HG03457 (cell line): ENCODE measurements at regions not wholly inside any gene's neighbourhood (a gene's known extent, or its start where the extent isn't known, plus 50 kb on each side); places are given as distances from the start of the nearest gene placed in this dataset.
"Not testable (repeated sequence)": the region's sequence is repeated elsewhere in the genome, so short reads cannot be mapped to it uniquely, and the experiment has no call there.

Experiments
- ATAC-seq: cut with Tn5 transposase; IDR thresholded peaks from one replicate; pipeline ENCODE4 v1.9.1; 2021; ENCODE audit warnings: moderate number of reproducible peaks; ENCODE audit not compliant: unreplicated experiment

- no peak for ATAC-seq
Measured at GRCh38 chr13:82294226-82294625, 1588.0 kb downstream of the SLITRK1 start.

- ATAC-seq = no peak
Measured at GRCh38 chr13:82292334-82292733, 1589.9 kb downstream of the SLITRK1 start.

- ATAC-seq = no peak
Measured at GRCh38 chr13:82291852-82292251, 1590.4 kb downstream of the SLITRK1 start.

- ATAC-seq = no peak
Measured at GRCh38 chr13:82275644-82276043, 1606.6 kb downstream of the SLITRK1 start.

- no peak for ATAC-seq
Measured at GRCh38 chr13:82259284-82259683, 1623.0 kb downstream of the SLITRK1 start.

GRCh38 chr13:82257790-82258507, 1624.3 kb downstream of the SLITRK1 start:
- ATAC-seq = no peak

GRCh38 chr13:82248762-82249161, 1633.5 kb downstream of the SLITRK1 start:
- ATAC-seq = no peak

GRCh38 chr13:82245860-82246259, 1636.4 kb downstream of the SLITRK1 start:
- no peak for ATAC-seq

- ATAC-seq = no peak
Measured at GRCh38 chr13:82224806-82225205, 1657.5 kb downstream of the SLITRK1 start.

GRCh38 chr13:82221621-82222020, 1660.7 kb downstream of the SLITRK1 start:
- ATAC-seq = no peak

GRCh38 chr13:82220641-82221040, 1661.6 kb downstream of the SLITRK1 start:
- ATAC-seq = no peak

- no peak for ATAC-seq
Measured at GRCh38 chr13:82216165-82216564, 1666.1 kb downstream of the SLITRK1 start.

GRCh38 chr13:82214341-82214740, 1667.9 kb downstream of the SLITRK1 start:
- ATAC-seq = no peak

- ATAC-seq = no peak
Measured at GRCh38 chr13:82206241-82206640, 1676.0 kb downstream of the SLITRK1 start.

- no peak for ATAC-seq
Measured at GRCh38 chr13:82202398-82202797, 1679.9 kb downstream of the SLITRK1 start.

GRCh38 chr13:82196087-82196486, 1686.2 kb downstream of the SLITRK1 start:
- ATAC-seq = no peak

- no peak for ATAC-seq
Measured at GRCh38 chr13:82187227-82187626, 1695.0 kb downstream of the SLITRK1 start.

- ATAC-seq = no peak
Measured at GRCh38 chr13:82176751-82177150, 1705.5 kb downstream of the SLITRK1 start.

- no peak for ATAC-seq
Measured at GRCh38 chr13:82165396-82166174, 1716.7 kb downstream of the SLITRK1 start.

- ATAC-seq = not testable (repeated sequence)
Measured at GRCh38 chr13:82164780-82165395, 1717.4 kb downstream of the SLITRK1 start.

GRCh38 chr13:82147526-82147925, 1734.7 kb downstream of the SLITRK1 start:
- no peak for ATAC-seq

GRCh38 chr13:82136880-82137279, 1745.4 kb downstream of the SLITRK1 start:
- ATAC-seq = no peak
